H1 (cell line): ENCODE measurements at regions not wholly inside any gene's neighbourhood (a gene's known extent, or its start where the extent isn't known, plus 50 kb on each side); places are given as distances from the start of the nearest gene placed in this dataset.

Experiments
- RAD21 ChIP-seq, 2 experiments: IDR thresholded peaks in 1 of 2; conservative IDR thresholded peaks in 1 of 2; 2 replicates each; pipeline ENCODE4 v1.6.1; 2011; ENCODE audit warnings: low read depth in 2 of 2, low read length in 2 of 2, improper control_type of control experiment in 1 of 2, inconsistent platforms in 1 of 2, mild to moderate bottlenecking in 1 of 2, moderate library complexity in 1 of 2
- TF ChIP-seq, protein P1 (sequence below): IDR thresholded peaks from 2 replicates; pipeline ENCODE4 v1.6.1; 2012; ENCODE audit warnings: inconsistent platforms

DNA sequence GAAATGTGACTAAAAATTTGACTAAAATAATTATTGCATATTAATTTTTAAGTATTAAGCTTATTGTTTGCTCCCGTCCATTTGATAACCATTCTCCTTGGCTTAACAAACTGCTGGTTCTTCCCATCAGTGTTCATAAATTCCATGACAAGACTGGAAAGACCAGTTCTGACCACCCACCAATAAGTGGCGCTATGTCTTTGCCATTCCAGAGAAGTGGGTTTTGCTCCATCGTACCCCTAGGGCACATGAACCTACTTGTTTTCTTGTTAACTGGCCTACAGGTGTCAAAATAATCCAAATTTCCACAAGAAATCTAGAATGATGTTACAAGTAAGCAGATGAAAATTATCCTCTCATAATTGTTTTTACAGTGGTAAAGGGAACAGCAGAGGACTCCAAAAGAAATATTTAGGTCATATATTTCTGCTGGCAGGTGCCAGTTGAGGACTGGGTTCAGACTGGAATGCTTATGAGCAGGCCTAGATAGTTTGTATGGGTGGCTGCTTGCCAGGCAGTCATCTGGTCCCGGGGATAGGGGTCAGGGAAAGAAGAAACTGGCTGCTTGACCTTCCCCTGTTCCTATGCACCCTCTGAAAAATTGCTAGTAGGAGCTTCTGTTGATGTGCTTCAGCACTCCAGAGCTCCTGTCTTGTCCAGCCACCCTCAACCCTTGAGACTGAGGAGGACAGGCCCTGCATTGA lies 283.1 kb upstream of the ADAMTSL1 start (continued):
- TF ChIP-seq, protein P1, sequence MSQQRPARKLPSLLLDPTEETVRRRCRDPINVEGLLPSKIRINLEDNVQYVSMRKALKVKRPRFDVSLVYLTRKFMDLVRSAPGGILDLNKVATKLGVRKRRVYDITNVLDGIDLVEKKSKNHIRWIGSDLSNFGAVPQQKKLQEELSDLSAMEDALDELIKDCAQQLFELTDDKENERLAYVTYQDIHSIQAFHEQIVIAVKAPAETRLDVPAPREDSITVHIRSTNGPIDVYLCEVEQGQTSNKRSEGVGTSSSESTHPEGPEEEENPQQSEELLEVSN = no peak
- peak; percentile 40 to 54; a peak in 3 of 4 replicates for TF ChIP-seq RAD21 (IDR thresholded peaks at IDR 0.05 in 1 of 2, conservative IDR thresholded peaks at IDR 0.05 in 1 of 2; ENCODE audit: low read depth in 2 of 2, low read length in 2 of 2)
